ENCODE measurements at regions not wholly inside any gene's neighbourhood (a gene's known extent, or its start where the extent isn't known, plus 50 kb on each side); places are given as distances from the start of the nearest gene placed in this dataset.

DNA sequence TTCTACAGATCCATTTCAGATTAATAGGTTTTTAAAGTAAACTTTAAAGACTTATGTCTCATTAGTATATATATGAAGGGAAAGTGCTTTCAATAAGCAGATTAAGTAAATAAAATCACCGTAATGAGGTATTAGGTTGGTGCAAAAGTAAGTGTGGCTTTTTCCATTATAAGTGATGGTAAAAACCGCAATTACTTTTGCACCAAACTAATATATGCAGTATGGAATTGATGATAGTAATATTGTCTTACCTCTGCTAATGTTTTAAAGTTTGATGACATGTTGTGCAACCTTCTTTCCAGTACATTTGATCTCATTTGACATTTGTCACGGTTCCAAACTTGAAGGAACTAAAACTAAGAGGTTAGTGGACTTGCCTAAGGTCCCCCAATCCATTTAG lies 1819.3 kb downstream of the PCDH9 start:
- TF ChIP-seq, protein P1, sequence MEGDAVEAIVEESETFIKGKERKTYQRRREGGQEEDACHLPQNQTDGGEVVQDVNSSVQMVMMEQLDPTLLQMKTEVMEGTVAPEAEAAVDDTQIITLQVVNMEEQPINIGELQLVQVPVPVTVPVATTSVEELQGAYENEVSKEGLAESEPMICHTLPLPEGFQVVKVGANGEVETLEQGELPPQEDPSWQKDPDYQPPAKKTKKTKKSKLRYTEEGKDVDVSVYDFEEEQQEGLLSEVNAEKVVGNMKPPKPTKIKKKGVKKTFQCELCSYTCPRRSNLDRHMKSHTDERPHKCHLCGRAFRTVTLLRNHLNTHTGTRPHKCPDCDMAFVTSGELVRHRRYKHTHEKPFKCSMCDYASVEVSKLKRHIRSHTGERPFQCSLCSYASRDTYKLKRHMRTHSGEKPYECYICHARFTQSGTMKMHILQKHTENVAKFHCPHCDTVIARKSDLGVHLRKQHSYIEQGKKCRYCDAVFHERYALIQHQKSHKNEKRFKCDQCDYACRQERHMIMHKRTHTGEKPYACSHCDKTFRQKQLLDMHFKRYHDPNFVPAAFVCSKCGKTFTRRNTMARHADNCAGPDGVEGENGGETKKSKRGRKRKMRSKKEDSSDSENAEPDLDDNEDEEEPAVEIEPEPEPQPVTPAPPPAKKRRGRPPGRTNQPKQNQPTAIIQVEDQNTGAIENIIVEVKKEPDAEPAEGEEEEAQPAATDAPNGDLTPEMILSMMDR (IDR thresholded peaks at IDR 0.05): no peak
- TF ChIP-seq POLR2AphosphoS5 (IDR thresholded peaks at IDR 0.05) (no peak), POLR2A (IDR thresholded peaks at IDR 0.05) (no peak), EP300 (IDR thresholded peaks at IDR 0.05) (no peak)

Data from suprapubic skin (tissue), 4 donors.